Endothelial cell (in vitro differentiated cells): ENCODE measurements at regions not wholly inside any gene's neighbourhood (a gene's known extent, or its start where the extent isn't known, plus 50 kb on each side); places are given as distances from the start of the nearest gene placed in this dataset.

Source experiments
- DNase-seq: peaks from one replicate; pipeline ENCODE4 v3.0.0; 2021; ENCODE audit warnings: low spot score
- H3K27ac Mint-ChIP-seq: one replicate; pipeline ENCODE4 v1.8.0; 2021; ENCODE audit warnings: mixed read lengths, inconsistent platforms; ENCODE audit not compliant: unreplicated experiment
- H3K27me3 Mint-ChIP-seq: one replicate; pipeline ENCODE4 v1.8.0; 2021; ENCODE audit warnings: mild to moderate bottlenecking, moderate library complexity, mixed read lengths, inconsistent platforms; ENCODE audit not compliant: unreplicated experiment
- H3K36me3 Mint-ChIP-seq: one replicate; pipeline ENCODE4 v1.8.0; 2021; ENCODE audit warnings: mild to moderate bottlenecking, low read depth, mixed read lengths, inconsistent platforms; ENCODE audit not compliant: unreplicated experiment
- H3K4me1 Mint-ChIP-seq: one replicate; pipeline ENCODE4 v1.8.0; 2021; ENCODE audit warnings: mild to moderate bottlenecking, mixed read lengths, inconsistent platforms; ENCODE audit not compliant: unreplicated experiment
- H3K4me3 Mint-ChIP-seq: one replicate; pipeline ENCODE4 v1.8.0; 2021; ENCODE audit warnings: mild to moderate bottlenecking, mixed read lengths, inconsistent platforms; ENCODE audit not compliant: unreplicated experiment
- H3K9me3 Mint-ChIP-seq: one replicate; pipeline ENCODE4 v1.8.0; 2021; ENCODE audit warnings: mixed read lengths, inconsistent platforms; ENCODE audit not compliant: unreplicated experiment
- TF ChIP-seq, protein P1 (sequence below): fragments of 200-600 bp; sonication (generic); IDR thresholded peaks from one replicate; pipeline ENCODE4 v1.5.0; 2021; ENCODE audit warnings: antibody characterized with exemption; ENCODE audit not compliant: unreplicated experiment

DNA sequence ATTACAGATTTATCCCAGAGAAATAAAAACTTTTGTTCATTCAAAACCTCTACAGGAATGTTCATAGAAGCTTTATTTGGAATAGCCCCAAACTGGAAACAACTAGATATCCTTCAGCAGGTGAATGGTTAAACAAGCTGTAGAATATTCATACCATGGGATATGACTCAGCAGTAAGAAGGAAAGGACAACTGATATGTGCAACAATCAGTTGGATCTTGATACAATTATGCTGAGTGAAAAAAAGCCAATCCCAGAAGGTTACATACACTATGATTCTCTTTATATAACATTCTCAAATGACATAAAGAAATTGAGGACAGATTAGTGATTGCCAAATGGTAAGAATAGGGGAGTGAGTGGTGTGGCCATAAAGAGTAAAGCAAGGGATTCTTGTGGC is 376.7 kb downstream of the S1PR1 start:
- Mint-ChIP-seq H3K4me1 (no peaks in the 10 kb centered on the region), H3K9me3 (no peaks in the 10 kb centered on the region), H3K36me3 (no peaks in the 10 kb centered on the region), H3K27me3 (no peaks in the 10 kb centered on the region), H3K4me3 (no peak overlapping the region), H3K27ac (no peak overlapping the region)
- TF ChIP-seq, protein P1, sequence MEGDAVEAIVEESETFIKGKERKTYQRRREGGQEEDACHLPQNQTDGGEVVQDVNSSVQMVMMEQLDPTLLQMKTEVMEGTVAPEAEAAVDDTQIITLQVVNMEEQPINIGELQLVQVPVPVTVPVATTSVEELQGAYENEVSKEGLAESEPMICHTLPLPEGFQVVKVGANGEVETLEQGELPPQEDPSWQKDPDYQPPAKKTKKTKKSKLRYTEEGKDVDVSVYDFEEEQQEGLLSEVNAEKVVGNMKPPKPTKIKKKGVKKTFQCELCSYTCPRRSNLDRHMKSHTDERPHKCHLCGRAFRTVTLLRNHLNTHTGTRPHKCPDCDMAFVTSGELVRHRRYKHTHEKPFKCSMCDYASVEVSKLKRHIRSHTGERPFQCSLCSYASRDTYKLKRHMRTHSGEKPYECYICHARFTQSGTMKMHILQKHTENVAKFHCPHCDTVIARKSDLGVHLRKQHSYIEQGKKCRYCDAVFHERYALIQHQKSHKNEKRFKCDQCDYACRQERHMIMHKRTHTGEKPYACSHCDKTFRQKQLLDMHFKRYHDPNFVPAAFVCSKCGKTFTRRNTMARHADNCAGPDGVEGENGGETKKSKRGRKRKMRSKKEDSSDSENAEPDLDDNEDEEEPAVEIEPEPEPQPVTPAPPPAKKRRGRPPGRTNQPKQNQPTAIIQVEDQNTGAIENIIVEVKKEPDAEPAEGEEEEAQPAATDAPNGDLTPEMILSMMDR, result no peak
- DNase-seq, result no peak

DNA sequence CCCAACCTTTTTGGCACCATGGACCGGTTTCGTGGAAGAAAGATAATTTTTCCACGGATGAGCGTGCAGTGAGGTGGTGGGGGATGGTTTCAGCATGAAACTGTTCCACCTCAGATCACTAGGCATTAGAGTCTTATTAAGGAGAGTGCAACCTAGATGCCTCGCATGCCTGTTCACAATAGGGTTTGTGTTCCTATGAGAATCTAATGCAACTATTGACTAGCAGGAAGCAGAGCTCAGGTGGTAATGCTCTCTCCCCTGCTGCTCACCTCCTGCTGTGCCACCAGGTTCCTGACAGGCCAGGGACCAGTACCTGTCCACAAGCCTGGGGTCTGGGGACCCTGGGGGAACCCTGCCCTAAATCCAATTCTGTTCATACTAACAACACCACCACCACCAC is 377.8 kb downstream of the OLFM3 start:
- Mint-ChIP-seq H3K4me1 (peaks cover 6% of the 10 kb centered on the region), H3K27ac (no peak overlapping the region), H3K27me3 (no peaks in the 10 kb centered on the region), H3K4me3 (no peak overlapping the region), H3K9me3 (no peaks in the 10 kb centered on the region), H3K36me3 (no peaks in the 10 kb centered on the region)
- TF ChIP-seq, protein P1, result no peak
- no peak for DNase-seq

DNA sequence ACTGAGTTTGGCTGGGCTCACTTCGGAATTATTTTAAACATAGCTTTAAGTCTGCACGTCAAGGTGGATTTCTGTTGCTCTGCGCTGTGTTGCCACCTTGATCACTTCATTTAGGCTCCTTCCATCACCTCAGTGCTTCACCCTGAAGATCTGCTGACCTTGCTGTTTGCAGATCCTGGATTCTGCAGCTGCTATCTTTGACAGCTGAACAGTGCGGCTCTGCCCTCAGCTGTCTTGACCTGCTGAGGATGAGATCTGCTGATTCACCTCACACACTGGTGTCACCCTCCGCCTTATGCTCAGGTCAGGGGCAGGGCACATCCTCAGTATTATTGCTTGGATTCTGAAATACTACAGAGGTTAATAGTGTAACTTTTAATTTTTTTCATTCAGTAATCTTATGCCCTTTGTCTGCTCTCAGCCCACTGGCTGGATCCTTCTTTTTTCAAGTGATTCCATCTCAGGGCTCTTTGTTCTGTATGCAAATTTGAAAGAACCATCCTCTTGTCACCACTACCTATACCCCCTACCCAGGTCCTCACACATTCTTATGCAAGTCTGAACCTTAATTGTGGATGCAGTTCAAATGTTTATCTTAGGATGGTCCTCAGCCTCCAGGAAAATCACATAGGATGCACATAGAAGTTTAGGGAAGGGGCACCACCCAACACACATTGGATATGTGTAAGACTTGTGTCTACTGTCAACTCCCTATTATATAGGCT is 364.0 kb downstream of the OLFM3 start:
- H3K27ac Mint-ChIP-seq, result no peak overlapping the region
- no peaks in the 10 kb centered on the region for H3K36me3 Mint-ChIP-seq
- no peaks in the 10 kb centered on the region for H3K4me1 Mint-ChIP-seq
- no peak overlapping the region for H3K4me3 Mint-ChIP-seq
- no peaks in the 10 kb centered on the region for H3K9me3 Mint-ChIP-seq
- TF ChIP-seq, protein P1, result no peak
- no peak for DNase-seq
- H3K27me3 Mint-ChIP-seq, result peaks cover 1% of the 10 kb centered on the region

DNA sequence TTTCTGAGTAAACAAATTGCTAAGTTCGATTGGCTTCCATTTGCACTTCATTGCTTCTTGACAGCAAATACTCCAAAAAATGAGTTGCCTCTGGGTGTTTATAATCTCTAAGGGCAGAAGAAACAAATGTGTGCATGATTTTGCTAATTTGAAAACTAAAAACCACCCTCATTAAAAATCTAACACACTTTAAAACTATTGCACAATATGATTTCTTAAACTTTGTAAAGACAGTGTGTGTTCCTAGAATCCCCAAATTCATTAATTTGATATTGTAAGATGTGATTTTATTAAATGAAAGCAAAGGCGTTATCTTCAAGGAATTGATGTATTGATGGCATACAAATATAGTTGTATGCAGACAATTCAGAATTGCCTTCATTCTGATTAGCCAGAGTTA is 350.9 kb downstream of the OLFM3 start:
- Mint-ChIP-seq H3K4me1 (no peaks in the 10 kb centered on the region), H3K27me3 (no peaks in the 10 kb centered on the region), H3K4me3 (no peak overlapping the region), H3K27ac (no peak overlapping the region), H3K9me3 (no peaks in the 10 kb centered on the region), H3K36me3 (no peaks in the 10 kb centered on the region)
- DNase-seq, result no peak
- TF ChIP-seq, protein P1, result no peak

DNA sequence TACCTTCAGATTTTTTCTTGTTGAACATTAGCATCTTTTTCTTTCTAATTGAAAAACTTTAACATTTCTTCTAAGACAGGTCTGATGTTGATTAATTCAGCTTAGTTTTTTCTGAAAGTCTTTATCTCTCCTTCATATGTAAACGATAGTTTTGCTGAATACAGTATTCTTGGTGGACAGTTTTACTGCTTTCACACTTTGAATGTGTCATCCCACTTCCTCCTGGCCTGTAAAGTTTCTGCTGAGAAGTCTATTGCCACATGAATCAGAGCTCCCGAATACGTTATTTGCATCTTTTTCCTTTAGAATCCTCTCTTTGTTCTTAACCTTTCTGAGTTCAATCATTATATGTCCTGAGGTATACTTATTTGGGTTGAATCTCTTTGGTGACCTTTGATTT is 344.2 kb downstream of the OLFM3 start:
- peaks cover 7% of the 10 kb centered on the region for H3K27me3 Mint-ChIP-seq
- TF ChIP-seq, protein P1, result no peak
- no peaks in the 10 kb centered on the region for H3K4me1 Mint-ChIP-seq
- DNase-seq, result no peak
- no peaks in the 10 kb centered on the region for H3K36me3 Mint-ChIP-seq
- no peaks in the 10 kb centered on the region for H3K9me3 Mint-ChIP-seq
- no peak overlapping the region for H3K4me3 Mint-ChIP-seq
- H3K27ac Mint-ChIP-seq, result no peak overlapping the region
